Nephron progenitor cell (in vitro differentiated cells): ENCODE measurements at regions not wholly inside any gene's neighbourhood (a gene's known extent, or its start where the extent isn't known, plus 50 kb on each side); places are given as distances from the start of the nearest gene placed in this dataset.

Experiments used
- DNase-seq: peaks from one replicate; pipeline ENCODE4 v3.0.0; 2021
- H3K27ac Mint-ChIP-seq: 2 replicates; pipeline ENCODE4 v1.8.0; 2021; ENCODE audit warnings: mild to moderate bottlenecking, moderate library complexity, mixed read lengths
- H3K27me3 Mint-ChIP-seq: 2 replicates; pipeline ENCODE4 v1.8.0; 2021; ENCODE audit warnings: mild to moderate bottlenecking, low read depth, mixed read lengths; ENCODE audit not compliant: poor library complexity
- H3K36me3 Mint-ChIP-seq: 2 replicates; pipeline ENCODE4 v1.8.0; 2021; ENCODE audit warnings: low read depth, mixed read lengths
- H3K4me1 Mint-ChIP-seq: 2 replicates; pipeline ENCODE4 v1.8.0; 2021; ENCODE audit warnings: mixed read lengths
- H3K4me3 Mint-ChIP-seq: 2 replicates; pipeline ENCODE4 v1.8.0; 2021; ENCODE audit warnings: mild to moderate bottlenecking, moderate library complexity, mixed read lengths
- H3K9me3 Mint-ChIP-seq: 2 replicates; pipeline ENCODE4 v1.8.0; 2021; ENCODE audit warnings: mild to moderate bottlenecking, moderate library complexity, mixed read lengths
- CTCF ChIP-seq: fragments of 200-600 bp; sonication (generic); IDR thresholded peaks from 2 replicates; pipeline ENCODE4 v1.5.0; 2021; ENCODE audit warnings: antibody characterized with exemption

- Mint-ChIP-seq H3K9me3 (peaks cover 90% of the 10 kb centered on the region), H3K36me3 (no peaks in the 10 kb centered on the region), H3K27ac (no peak overlapping the region), H3K27me3 (peaks cover 3% of the 10 kb centered on the region), H3K4me3 (no peak overlapping the region), H3K4me1 (no peaks in the 10 kb centered on the region)
- TF ChIP-seq CTCF: no peak
- DNase-seq: no peak
These were observed 538.2 kb upstream of the DPP6 start for GRCh38 chr7:153514032-153514431.

GRCh38 chr7:153515359-153515758 is 536.8 kb upstream of the DPP6 start:
- peaks cover 89% of the 10 kb centered on the region for H3K9me3 Mint-ChIP-seq
- DNase-seq: no peak
- H3K4me1 Mint-ChIP-seq: no peaks in the 10 kb centered on the region
- H3K36me3 Mint-ChIP-seq: no peaks in the 10 kb centered on the region
- no peak overlapping the region for H3K4me3 Mint-ChIP-seq
- TF ChIP-seq CTCF: no peak
- H3K27me3 Mint-ChIP-seq: peaks cover 3% of the 10 kb centered on the region
- no peak overlapping the region for H3K27ac Mint-ChIP-seq

- no peaks in the 10 kb centered on the region for H3K27me3 Mint-ChIP-seq
- H3K27ac Mint-ChIP-seq: no peak overlapping the region
- H3K9me3 Mint-ChIP-seq: peaks cover 94% of the 10 kb centered on the region
- no peak for TF ChIP-seq CTCF
- no peaks in the 10 kb centered on the region for H3K36me3 Mint-ChIP-seq
- no peaks in the 10 kb centered on the region for H3K4me1 Mint-ChIP-seq
- no peak overlapping the region for H3K4me3 Mint-ChIP-seq
- no peak for DNase-seq
These were observed 533.8 kb upstream of the DPP6 start for GRCh38 chr7:153518201-153518984.

GRCh38 chr7:153521370-153521769 is 530.8 kb upstream of the DPP6 start:
- Mint-ChIP-seq H3K4me3 (no peak overlapping the region), H3K36me3 (no peaks in the 10 kb centered on the region), H3K4me1 (no peaks in the 10 kb centered on the region), H3K27me3 (no peaks in the 10 kb centered on the region), H3K9me3 (peaks cover 89% of the 10 kb centered on the region), H3K27ac (no peak overlapping the region)
- no peak for DNase-seq
- no peak for TF ChIP-seq CTCF

- H3K27me3 Mint-ChIP-seq: no peaks in the 10 kb centered on the region
- H3K4me3 Mint-ChIP-seq: no peak overlapping the region
- DNase-seq: no peak
- TF ChIP-seq CTCF: no peak
- H3K27ac Mint-ChIP-seq: no peak overlapping the region
- no peaks in the 10 kb centered on the region for H3K36me3 Mint-ChIP-seq
- peaks cover 88% of the 10 kb centered on the region for H3K9me3 Mint-ChIP-seq
- no peaks in the 10 kb centered on the region for H3K4me1 Mint-ChIP-seq
These were observed 529.9 kb upstream of the DPP6 start for GRCh38 chr7:153522261-153522660.
